B cell (primary cell): ENCODE measurements at regions not wholly inside any gene's neighbourhood (a gene's known extent, or its start where the extent isn't known, plus 50 kb on each side); places are given as distances from the start of the nearest gene placed in this dataset.

Experiments used
- EZH2 ChIP-seq: IDR thresholded peaks from 2 replicates; pipeline ENCODE4 v1.6.1; 2012; ENCODE audit warnings: borderline replicate concordance, low read depth, mild to moderate bottlenecking, moderate library complexity, low read length; ENCODE audit not compliant: insufficient read depth, poor library complexity, severe bottlenecking
- TF ChIP-seq, protein P1 (sequence below): fragments of 200-600 bp; IDR thresholded peaks from one replicate; pipeline ENCODE4 v1.8.0; 2022; ENCODE audit warnings: antibody characterized with exemption, mild to moderate bottlenecking

DNA sequence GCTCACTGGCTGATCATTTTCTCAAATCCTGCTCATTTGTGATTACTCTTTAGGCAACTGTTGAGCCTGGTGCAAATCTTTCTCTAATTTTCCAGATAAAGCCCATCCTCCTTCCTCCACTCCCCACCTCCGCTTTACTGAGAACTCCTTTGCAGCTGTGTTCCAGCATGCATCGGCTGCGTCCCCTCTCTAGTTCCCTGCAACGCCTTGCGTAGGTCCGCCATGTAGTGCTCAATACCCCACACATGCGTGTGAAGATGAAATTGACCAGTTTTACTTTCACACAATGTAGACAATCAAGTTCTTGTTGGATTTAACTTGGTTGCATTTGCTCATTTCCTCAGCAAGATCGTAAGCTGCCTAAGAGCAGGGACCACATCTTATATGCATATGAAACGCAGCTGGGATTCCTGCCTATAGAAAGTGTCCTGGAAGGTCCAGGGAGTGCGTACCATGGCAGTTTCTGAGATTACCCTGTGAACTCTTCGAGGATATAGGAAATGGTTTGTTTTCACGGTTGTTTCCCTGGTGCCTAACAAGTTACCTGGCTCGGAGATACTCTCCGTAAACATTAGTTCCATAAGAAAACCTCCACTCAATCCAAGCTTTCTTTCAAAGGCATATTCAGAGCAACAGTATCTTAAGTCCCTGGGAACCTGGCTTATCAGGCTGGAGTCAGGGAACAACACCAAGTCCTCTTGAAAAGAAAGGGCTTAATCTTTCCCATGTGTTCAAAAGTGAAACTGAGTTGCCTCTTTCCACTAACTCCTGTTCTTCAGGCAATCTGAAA, 766.4 kb upstream of the ID2 start:
- TF ChIP-seq, protein P1, sequence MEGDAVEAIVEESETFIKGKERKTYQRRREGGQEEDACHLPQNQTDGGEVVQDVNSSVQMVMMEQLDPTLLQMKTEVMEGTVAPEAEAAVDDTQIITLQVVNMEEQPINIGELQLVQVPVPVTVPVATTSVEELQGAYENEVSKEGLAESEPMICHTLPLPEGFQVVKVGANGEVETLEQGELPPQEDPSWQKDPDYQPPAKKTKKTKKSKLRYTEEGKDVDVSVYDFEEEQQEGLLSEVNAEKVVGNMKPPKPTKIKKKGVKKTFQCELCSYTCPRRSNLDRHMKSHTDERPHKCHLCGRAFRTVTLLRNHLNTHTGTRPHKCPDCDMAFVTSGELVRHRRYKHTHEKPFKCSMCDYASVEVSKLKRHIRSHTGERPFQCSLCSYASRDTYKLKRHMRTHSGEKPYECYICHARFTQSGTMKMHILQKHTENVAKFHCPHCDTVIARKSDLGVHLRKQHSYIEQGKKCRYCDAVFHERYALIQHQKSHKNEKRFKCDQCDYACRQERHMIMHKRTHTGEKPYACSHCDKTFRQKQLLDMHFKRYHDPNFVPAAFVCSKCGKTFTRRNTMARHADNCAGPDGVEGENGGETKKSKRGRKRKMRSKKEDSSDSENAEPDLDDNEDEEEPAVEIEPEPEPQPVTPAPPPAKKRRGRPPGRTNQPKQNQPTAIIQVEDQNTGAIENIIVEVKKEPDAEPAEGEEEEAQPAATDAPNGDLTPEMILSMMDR = no peak
- no peak for TF ChIP-seq EZH2
